ENCODE measurements at regions not wholly inside any gene's neighbourhood (a gene's known extent, or its start where the extent isn't known, plus 50 kb on each side); places are given as distances from the start of the nearest gene placed in this dataset.
"Not testable (repeated sequence)": the region's sequence is repeated elsewhere in the genome, so short reads cannot be mapped to it uniquely, and the experiment has no call there.

- TF ChIP-seq, protein P1, sequence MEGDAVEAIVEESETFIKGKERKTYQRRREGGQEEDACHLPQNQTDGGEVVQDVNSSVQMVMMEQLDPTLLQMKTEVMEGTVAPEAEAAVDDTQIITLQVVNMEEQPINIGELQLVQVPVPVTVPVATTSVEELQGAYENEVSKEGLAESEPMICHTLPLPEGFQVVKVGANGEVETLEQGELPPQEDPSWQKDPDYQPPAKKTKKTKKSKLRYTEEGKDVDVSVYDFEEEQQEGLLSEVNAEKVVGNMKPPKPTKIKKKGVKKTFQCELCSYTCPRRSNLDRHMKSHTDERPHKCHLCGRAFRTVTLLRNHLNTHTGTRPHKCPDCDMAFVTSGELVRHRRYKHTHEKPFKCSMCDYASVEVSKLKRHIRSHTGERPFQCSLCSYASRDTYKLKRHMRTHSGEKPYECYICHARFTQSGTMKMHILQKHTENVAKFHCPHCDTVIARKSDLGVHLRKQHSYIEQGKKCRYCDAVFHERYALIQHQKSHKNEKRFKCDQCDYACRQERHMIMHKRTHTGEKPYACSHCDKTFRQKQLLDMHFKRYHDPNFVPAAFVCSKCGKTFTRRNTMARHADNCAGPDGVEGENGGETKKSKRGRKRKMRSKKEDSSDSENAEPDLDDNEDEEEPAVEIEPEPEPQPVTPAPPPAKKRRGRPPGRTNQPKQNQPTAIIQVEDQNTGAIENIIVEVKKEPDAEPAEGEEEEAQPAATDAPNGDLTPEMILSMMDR (IDR thresholded peaks at IDR 0.05; ENCODE audit: borderline replicate concordance, control extremely low read depth, extremely low read depth, insufficient read depth, missing control alignments) = no peak
- in situ Hi-C loops (cut with MboI; ENCODE audit: low sequenced_read_pairs, unreplicated experiment) = no loop called here
- no peak for DNase-seq (ENCODE audit: low spot score)
Observed at GRCh38 chr4:189592890-189593289, 347.8 kb upstream of the FRG1 start.

DNA sequence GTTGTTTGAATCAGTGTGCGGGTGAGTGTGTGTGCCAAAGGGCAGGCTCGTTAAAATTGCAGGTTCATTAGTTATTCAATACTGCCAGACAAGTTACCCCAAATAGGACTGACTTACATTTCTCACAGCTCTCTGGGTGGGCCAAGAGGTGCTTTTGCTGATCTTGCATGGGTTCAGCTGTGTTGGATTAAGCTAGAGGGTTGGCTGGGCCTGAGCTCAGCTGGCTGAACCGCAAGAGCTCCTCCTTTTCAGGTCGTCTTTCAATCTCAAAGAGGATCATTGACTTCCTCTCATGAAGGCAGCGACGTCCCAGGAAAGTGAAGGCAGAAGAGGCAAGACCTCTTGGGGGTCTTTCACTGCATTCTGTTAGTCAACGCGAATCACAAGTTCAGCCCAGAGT lies 343.3 kb upstream of the FRG1 start:
- in situ Hi-C loops (cut with MboI; ENCODE audit: low sequenced_read_pairs, unreplicated experiment) = no loop called here
- DNase-seq (ENCODE audit: low spot score) = no peak
- TF ChIP-seq, protein P1 (IDR thresholded peaks at IDR 0.05; ENCODE audit: borderline replicate concordance, control extremely low read depth, extremely low read depth, insufficient read depth, missing control alignments) = no peak

GRCh38 chr4:189600264-189600663 lies 340.4 kb upstream of the FRG1 start:
- TF ChIP-seq, protein P1 (IDR thresholded peaks at IDR 0.05; ENCODE audit: borderline replicate concordance, control extremely low read depth, extremely low read depth, insufficient read depth, missing control alignments) = no peak
- in situ Hi-C loops (cut with MboI; ENCODE audit: low sequenced_read_pairs, unreplicated experiment) = no loop called here
- DNase-seq (ENCODE audit: low spot score) = no peak

DNA sequence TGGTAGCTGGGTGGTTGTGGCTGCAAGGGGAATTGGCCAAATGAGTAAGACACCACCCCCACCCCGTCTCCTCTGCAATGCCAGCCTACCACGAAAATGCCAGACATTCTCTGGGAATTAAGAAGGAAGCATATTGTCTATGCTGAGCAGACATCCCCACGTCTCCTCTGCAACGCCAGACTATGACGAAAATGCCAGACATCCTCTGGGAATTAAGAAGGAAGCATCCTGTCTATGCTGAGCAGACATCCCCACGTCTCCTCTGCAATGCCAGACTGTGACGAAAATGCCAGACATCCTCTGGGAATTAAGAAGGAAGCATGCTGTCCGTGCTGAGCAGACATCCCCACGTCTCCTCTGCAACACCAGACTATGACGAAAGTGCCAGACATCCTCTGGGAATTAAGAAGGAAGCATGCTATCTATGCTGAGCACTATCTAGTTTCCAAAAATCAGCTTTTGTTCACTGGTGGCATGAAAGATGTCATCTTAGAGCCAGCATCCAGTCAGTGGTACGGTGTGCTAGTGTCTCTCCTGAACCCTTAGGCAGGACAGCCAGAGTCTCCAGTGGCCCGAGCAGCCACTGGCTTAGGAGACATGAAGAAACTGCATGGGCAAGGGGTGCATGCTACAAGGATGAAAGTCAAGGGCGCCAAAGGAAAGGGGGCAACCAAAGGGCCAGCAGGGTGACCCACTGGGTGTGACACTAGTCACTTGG lies 339.8 kb upstream of the FRG1 start:
- TF ChIP-seq, protein P1 (IDR thresholded peaks at IDR 0.05; ENCODE audit: borderline replicate concordance, control extremely low read depth, extremely low read depth, insufficient read depth, missing control alignments) = no peak
- in situ Hi-C loops (cut with MboI; ENCODE audit: low sequenced_read_pairs, unreplicated experiment) = no loop called here
- DNase-seq (ENCODE audit: low spot score) = no peak

GRCh38 chr4:189602827-189603226 lies 337.8 kb upstream of the FRG1 start:
- DNase-seq (ENCODE audit: low spot score); in situ Hi-C loops (cut with MboI; ENCODE audit: low sequenced_read_pairs, unreplicated experiment): not testable (repeated sequence)

DNA sequence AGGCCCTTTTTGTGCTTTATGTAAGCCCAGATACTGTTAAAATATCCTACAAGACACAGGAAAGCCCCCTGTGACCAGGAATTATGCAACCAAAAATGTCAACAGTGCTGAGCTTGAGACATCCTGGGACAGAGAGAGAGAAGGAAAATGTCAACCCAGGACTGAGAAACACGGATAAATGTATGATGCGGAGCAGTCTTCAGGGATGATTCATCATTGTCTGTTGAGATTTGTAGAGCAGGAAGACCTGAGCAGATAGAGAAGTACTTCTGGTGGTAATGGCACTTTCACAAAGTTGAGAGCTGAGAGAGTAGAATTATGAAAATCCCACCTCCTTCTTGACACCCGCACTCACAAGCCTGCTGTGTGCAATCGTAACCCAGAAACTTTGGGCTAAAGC lies 330.1 kb upstream of the FRG1 start:
- in situ Hi-C loops (cut with MboI; ENCODE audit: low sequenced_read_pairs, unreplicated experiment); DNase-seq (ENCODE audit: low spot score): not testable (repeated sequence)

DNA sequence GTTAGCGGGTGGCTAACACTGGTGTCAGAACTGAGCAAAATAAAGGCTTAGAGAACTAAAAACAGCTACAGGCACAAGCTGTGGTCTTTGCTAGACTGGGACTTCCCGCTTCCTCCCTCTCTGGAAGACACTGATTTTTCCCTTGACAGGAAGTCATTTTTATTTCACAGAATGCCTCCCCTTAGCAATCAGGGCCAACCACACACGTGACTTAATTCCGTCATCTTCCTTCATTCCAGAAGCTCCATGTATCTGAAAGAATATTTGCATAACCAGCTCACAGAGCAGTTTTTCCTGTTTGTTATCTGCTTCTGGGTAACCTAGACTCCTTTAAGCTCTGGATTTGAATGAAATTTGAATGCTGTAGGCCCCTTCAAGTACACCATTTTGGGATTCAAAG lies 327.5 kb upstream of the FRG1 start:
- no peak for DNase-seq (ENCODE audit: low spot score)
- in situ Hi-C loops (cut with MboI; ENCODE audit: low sequenced_read_pairs, unreplicated experiment) = no loop called here
- TF ChIP-seq, protein P1 (IDR thresholded peaks at IDR 0.05; ENCODE audit: borderline replicate concordance, control extremely low read depth, extremely low read depth, insufficient read depth, missing control alignments) = no peak

GRCh38 chr4:189615217-189615663 lies 325.4 kb upstream of the FRG1 start:
- no peak for DNase-seq (ENCODE audit: low spot score)
- TF ChIP-seq, protein P1 (IDR thresholded peaks at IDR 0.05; ENCODE audit: borderline replicate concordance, control extremely low read depth, extremely low read depth, insufficient read depth, missing control alignments) = no peak
- in situ Hi-C loops (cut with MboI; ENCODE audit: low sequenced_read_pairs, unreplicated experiment) = no loop called here

DNA sequence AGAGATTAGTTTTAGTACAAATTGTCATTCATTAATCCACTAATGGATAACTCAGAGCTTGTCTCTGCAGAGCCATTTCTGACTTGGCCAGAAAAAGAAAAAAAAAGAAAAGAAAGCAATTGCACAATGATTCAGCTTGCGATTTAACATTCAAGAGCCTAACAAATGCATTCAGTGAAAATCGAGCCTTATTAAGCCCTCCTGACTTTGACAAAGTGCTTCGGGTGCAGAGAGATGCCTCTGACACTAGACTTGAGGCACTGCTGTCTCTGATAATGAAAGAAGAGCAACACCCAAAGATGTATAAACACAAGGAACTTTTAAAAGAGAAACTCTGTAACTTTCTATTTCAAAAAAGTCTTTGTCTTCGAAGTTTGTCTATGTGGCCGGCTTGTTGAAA lies 322.9 kb upstream of the FRG1 start:
- DNase-seq (ENCODE audit: low spot score); in situ Hi-C loops (cut with MboI; ENCODE audit: low sequenced_read_pairs, unreplicated experiment): not testable (repeated sequence)

DNA sequence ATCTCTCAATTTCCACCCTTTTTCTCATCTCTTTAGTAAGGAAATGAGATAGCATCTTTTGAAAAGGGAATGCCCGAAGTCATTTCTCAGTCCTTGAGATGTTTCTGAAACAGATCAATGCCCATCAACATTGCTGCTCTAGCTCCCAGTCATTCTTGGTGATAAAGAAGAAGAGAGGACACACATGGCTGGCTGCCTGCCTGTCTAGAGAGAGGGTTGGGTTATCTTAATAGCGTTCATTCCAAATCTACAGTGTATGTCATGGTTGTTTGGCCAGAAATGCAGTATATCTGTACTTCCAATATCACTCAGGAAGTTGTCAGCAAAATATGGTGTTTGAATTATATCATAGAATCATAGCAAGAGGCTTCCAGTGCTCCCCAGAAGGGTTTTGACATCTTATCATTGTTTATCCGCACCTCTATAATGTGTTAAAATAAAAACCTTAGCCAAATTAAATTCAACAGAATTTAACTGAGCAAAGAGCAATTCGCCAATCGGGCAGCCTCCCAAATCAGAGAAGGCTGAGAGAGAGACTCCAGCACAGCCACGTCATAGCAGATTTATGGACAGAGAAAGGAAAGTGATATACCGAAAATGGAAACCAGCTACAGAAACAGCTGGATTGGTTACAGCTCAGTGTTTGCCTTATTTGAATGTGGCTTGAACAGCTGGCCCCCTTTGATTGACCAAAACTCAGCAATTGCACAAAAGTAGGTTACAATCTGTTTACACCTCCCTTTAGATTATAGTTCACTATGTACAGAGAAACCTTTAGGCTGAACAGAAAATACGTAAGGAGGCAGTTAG lies 321.0 kb upstream of the FRG1 start:
- DNase-seq (ENCODE audit: low spot score); in situ Hi-C loops (cut with MboI; ENCODE audit: low sequenced_read_pairs, unreplicated experiment): not testable (repeated sequence)
